HUES48 (cell line): ENCODE measurements at regions not wholly inside any gene's neighbourhood (a gene's known extent, or its start where the extent isn't known, plus 50 kb on each side); places are given as distances from the start of the nearest gene placed in this dataset.
A peak's percentile ranks its signal among the peaks of the same experiment; 100 is the strongest.
"Not testable (repeated sequence)": the region's sequence is repeated elsewhere in the genome, so short reads cannot be mapped to it uniquely, and the experiment has no call there.

Experiments
- H3K27ac ChIP-seq: one replicate; pipeline ENCODE4 v1.7.0; 2013; ENCODE audit warnings: low read depth, low read length, inconsistent platforms
- H3K27me3 ChIP-seq: 2 replicates; pipeline ENCODE4 v1.6.1; 2013; ENCODE audit warnings: mild to moderate bottlenecking, low read length; ENCODE audit not compliant: control insufficient read depth, insufficient read depth
- H3K36me3 ChIP-seq: 2 replicates; pipeline ENCODE4 v1.6.1; 2013; ENCODE audit warnings: low read length; ENCODE audit not compliant: control insufficient read depth, insufficient read depth
- H3K4me1 ChIP-seq: 2 replicates; pipeline ENCODE4 v1.6.1; 2013; ENCODE audit warnings: mild to moderate bottlenecking, low read length; ENCODE audit not compliant: control insufficient read depth, insufficient read depth
- H3K4me3 ChIP-seq: 2 replicates; pipeline ENCODE4 v1.5.1; 2013; ENCODE audit warnings: mild to moderate bottlenecking, low read depth, low read length
- H3K9ac ChIP-seq: 2 replicates; pipeline ENCODE4 v1.6.1; 2013; ENCODE audit warnings: mild to moderate bottlenecking, low read depth, low read length, moderate library complexity
- H3K9me3 ChIP-seq: 2 replicates; pipeline ENCODE4 v1.6.1; 2013; ENCODE audit warnings: low read length; ENCODE audit not compliant: control insufficient read depth, insufficient read depth

DNA sequence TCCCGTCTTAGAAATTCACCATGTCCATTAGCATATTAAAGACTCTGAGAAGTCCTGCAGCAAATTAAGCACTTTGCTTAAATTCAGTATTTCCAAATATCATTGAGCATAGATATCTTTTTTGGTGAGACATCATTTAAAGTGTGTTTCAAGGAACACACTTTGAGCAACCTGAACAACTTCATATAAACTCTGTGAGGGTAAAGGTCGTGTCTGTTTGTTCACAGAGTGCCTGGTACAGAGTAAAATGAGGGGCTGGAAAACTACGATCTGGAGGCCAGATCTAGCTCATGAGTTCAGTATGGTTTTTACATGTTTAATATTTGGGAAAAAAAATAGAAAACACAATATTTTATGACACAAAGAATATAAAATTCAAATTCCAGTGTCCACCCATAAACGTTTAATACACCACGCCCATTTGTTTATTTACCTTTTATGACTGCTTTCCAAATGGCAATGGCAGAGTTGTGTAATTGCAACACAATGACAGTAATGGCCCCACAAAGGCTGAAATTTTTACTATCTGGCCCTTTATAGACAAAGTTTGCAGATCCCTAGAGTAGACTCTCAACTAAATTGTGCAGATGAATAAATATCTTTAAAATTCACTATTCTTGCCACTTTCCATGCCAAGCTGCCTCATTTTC, 67.4 kb downstream of the SNTN start:
- H3K27ac ChIP-seq = no peak overlapping the region
- H3K36me3 ChIP-seq = no peaks in the 10 kb centered on the region
- H3K9ac ChIP-seq = no peak overlapping the region
- peaks cover 16% of the 10 kb centered on the region for H3K4me1 ChIP-seq
- no peak overlapping the region for H3K4me3 ChIP-seq
- H3K9me3 ChIP-seq = no peaks in the 10 kb centered on the region
- H3K27me3 ChIP-seq = no peaks in the 10 kb centered on the region

DNA sequence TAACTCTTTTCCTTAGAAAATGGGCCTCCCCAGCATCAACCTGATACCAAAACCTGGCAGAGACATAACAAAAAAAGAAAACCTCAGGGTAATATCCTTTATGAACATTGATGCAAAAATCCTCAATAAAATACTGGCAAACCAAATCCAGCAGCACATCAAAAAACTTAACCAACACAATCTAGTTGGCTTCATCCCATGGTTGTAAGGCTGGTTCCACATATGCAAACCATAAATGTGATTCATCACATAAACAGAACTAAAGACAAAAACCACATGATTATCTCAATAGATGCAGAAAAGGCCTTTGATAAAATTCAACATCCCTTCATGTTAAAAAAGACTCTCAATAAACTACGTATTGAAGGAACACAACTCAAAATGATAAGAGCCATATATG, 68.5 kb downstream of the SNTN start:
- not testable (repeated sequence) for H3K4me3 ChIP-seq, H3K36me3 ChIP-seq, H3K27ac ChIP-seq, H3K9me3 ChIP-seq, H3K27me3 ChIP-seq, H3K9ac ChIP-seq
- H3K4me1 ChIP-seq = peaks cover 24% of the 10 kb centered on the region

DNA sequence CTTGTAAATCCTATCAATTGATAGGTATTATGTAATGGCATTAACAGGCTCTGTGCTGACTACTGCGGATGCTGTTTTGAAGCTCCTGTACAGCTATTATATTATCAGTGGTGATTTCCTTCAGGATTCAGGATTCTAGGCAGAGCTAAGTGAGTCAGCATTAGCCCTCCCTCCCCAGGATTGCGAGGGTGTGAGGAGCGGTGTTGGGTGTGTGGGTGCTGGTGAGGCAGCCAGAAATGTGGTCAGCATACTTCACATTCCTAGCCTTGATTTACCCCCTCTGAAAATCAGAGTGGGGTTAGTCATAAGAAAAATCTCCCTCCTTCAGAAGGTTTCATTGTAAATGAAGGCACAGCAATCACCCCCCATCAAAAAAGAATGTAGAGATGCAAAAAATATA, 72.5 kb downstream of the SNTN start:
- Histone ChIP-seq H3K4me3 (no peak overlapping the region), H3K9ac (no peak overlapping the region), H3K27me3 (no peaks in the 10 kb centered on the region), H3K36me3 (no peaks in the 10 kb centered on the region), H3K27ac (peak overlapping the region; percentile 57), H3K4me1 (peaks cover 20% of the 10 kb centered on the region), H3K9me3 (no peaks in the 10 kb centered on the region)

DNA sequence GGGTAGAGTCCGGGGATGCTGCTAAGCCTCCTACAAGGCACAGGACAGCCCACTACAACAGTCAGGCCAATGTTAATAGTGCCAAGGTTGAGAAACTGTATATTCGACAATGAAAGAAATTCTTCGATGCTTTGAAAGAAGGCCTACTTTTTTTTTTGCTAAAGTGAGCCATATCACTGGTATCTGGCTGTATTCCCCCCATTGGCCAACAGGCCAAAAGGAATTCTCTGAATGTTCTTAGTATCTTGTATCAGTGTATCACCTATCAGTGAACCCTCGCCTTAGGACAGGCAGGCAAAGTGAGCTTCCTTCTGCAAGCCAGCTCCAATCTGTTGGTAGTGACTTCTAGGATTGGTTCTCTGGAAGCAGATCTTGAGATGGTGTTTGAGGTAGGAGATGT, 74.2 kb downstream of the SNTN start:
- Histone ChIP-seq H3K36me3 (no peaks in the 10 kb centered on the region), H3K4me1 (peaks cover 20% of the 10 kb centered on the region), H3K27ac (no peak overlapping the region), H3K9me3 (no peaks in the 10 kb centered on the region), H3K9ac (no peak overlapping the region), H3K4me3 (no peak overlapping the region), H3K27me3 (no peaks in the 10 kb centered on the region)

DNA sequence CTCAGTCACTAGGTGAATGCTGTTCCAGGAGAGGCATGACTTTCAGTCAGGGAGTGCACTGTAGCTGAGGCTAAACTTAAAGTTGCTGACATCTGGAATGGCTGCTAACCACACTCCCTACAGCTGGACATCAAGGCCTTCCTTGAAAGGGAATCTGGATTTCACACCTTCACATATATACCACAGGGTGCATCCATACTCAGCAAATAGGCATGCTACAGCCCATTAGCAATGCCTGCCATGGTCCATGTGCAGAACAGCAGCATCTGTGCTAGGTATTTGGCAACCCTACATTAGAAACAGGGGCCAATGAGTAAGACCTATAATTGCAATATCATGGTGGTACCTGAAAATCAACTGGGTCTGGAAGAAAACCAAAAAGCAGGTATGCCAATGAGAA, 74.8 kb downstream of the SNTN start:
- Histone ChIP-seq H3K9me3 (no peaks in the 10 kb centered on the region; the same call in 1 of the 2 replicates), H3K4me3 (no peak overlapping the region), H3K36me3 (no peaks in the 10 kb centered on the region), H3K9ac (no peak overlapping the region), H3K27ac (no peak overlapping the region), H3K4me1 (peaks cover 20% of the 10 kb centered on the region), H3K27me3 (no peaks in the 10 kb centered on the region)

DNA sequence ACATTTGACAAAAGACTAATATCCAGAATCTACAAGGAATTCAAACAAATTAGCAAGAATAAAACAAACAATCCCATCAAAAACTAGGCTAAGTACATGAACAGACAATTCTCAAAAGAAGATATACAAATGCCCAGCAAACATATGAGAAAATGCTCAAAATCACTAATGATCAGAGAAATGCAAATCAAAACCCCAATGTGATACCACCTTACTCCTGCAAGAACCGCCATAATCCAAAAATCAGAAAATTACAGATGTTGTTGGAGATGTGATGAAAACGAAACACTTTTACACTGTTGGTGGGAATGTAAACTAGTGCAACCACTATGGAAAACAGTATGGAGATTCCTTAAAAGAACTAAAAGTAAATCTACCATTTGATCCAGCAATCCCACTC, 79.4 kb downstream of the SNTN start:
- no peaks in the 10 kb centered on the region for H3K36me3 ChIP-seq
- no peaks in the 10 kb centered on the region; the same call in 1 of the 2 replicates for H3K9me3 ChIP-seq
- no peak overlapping the region for H3K4me3 ChIP-seq
- H3K27me3 ChIP-seq = no peaks in the 10 kb centered on the region
- no peaks in the 10 kb centered on the region for H3K4me1 ChIP-seq
- no peak overlapping the region for H3K27ac ChIP-seq
- H3K9ac ChIP-seq = no peak overlapping the region

DNA sequence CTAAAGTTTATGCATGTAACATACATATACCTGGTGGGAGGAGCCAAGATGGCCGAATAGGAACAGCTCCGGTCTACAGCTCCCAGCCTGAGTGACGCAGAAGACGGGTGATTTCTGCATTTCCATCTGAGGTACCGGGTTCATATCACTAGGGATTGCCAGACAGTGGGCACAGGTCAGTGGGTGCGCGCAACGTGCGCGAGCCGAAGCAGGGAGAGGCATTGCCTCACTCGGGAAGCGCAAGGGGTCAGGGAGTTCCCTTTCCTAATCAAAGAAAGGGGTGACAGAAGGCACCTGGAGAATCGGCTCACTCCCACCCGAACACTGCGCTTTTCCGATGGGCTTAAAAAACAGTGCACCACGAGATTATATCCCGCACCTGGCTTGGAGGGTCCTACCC, 80.8 kb downstream of the SNTN start:
- H3K9ac ChIP-seq, H3K4me3 ChIP-seq, H3K27me3 ChIP-seq, H3K4me1 ChIP-seq, H3K27ac ChIP-seq, H3K36me3 ChIP-seq, H3K9me3 ChIP-seq: not testable (repeated sequence)

DNA sequence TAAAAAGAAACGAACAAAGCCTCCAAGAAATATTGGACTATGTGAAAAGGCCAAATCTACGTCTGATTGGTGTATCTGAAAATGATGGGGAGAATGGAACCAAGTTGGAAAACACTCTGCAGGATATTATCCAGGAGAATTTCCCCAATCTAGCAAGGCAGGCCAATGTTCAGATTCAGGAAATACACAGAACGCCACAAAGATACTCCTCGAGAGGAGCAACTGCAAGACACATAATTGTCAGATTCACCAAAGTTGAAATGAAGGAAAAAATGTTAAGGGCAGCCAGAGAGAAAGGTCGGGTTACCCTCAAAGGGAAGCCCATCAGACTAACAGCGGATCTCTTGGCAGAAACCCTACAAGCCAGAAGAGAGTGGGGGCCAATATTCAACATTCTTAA, 82.2 kb downstream of the SNTN start:
- not testable (repeated sequence) for H3K27ac ChIP-seq, H3K36me3 ChIP-seq

DNA sequence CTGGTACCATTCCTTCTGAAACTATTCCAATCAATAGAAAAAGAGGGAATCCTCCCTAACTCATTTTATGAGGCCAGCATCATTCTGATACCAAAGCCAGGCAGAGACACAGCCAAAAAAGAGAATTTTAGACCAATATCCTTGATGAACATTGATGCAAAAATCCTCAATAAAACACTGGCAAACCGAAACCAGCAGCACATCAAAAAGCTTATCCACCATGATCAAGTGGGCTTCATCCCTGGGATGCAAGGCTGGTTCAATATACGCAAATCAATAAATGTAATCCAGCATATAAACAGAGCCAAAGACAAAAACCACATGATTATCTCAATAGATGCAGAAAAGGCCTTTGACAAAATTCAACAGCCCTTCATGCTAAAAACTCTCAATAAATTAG, 82.3 kb upstream of the C3orf49 start:
- H3K4me3 ChIP-seq, H3K27me3 ChIP-seq, H3K9me3 ChIP-seq, H3K36me3 ChIP-seq, H3K27ac ChIP-seq, H3K9ac ChIP-seq, H3K4me1 ChIP-seq: not testable (repeated sequence)

More for the DNA sequence above, 82.2 kb downstream of the SNTN start:
- H3K4me1 ChIP-seq, H3K9me3 ChIP-seq, H3K4me3 ChIP-seq, H3K9ac ChIP-seq, H3K27me3 ChIP-seq: not testable (repeated sequence)

DNA sequence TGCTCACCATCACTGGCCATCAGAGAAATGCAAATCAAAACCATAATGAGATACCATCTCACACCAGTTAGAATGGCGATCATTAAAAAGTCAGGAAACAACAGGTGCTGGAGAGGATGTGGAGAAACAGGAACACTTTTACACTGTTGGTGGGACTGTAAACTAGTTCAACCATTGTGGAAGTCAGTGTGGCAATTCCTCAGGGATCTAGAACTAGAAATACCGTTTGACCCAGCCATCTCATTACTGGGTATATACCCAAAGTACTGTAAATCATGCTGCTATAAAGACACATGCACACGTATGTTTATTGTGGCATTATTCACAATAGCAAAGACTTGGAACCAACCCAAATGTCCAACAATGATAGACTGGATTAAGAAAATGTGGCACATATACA, 80.5 kb upstream of the C3orf49 start:
- not testable (repeated sequence) for H3K9me3 ChIP-seq, H3K27ac ChIP-seq, H3K27me3 ChIP-seq, H3K36me3 ChIP-seq, H3K4me1 ChIP-seq, H3K9ac ChIP-seq, H3K4me3 ChIP-seq

DNA sequence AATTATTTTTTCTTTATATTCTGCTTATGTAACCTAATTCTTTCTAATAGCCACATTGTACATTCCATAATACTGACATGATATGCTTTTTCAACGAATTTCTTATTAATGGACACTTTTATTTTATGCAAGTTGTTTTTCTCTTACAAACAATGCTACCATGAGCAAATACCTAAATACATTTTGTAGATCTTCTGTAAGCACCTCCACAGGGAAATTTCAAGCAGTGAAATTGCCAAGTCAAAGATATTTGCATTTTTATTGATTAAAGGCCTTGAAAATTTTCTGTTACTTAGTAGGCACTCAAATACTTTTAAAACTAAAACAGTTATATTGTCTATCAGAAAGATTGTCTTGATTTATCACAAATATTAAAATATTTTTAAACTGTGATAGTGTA, 79.6 kb upstream of the C3orf49 start:
- Histone ChIP-seq H3K4me1 (no peaks in the 10 kb centered on the region), H3K27me3 (no peaks in the 10 kb centered on the region), H3K9me3 (no peaks in the 10 kb centered on the region), H3K27ac (no peak overlapping the region), H3K4me3 (no peak overlapping the region), H3K9ac (no peak overlapping the region), H3K36me3 (no peaks in the 10 kb centered on the region)

DNA sequence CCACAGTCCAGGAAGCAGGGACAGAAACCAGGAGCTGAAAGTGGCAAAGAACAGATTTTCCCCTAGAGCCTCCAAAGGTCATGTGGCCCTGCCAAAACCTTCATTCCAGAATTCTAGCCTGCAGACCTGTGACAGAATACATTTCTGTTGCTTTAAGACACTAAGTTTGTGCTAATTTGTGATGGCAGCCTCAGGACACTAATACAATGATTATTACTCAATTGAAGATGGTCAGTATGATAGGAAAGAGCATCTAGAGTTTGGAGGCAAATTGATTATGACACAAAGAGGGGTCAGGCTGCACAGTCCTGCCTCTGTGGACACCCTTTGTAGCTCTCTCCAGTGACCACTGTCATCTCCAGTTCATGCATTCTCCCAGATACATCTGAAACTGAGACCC, 79.0 kb upstream of the C3orf49 start:
- no peaks in the 10 kb centered on the region for H3K4me1 ChIP-seq
- no peaks in the 10 kb centered on the region for H3K27me3 ChIP-seq
- H3K9ac ChIP-seq = no peak overlapping the region
- no peaks in the 10 kb centered on the region for H3K9me3 ChIP-seq
- no peak overlapping the region for H3K27ac ChIP-seq
- H3K36me3 ChIP-seq = no peaks in the 10 kb centered on the region
- H3K4me3 ChIP-seq = no peak overlapping the region
